HL-60 (cell line): ENCODE measurements at regions not wholly inside any gene's neighbourhood (a gene's known extent, or its start where the extent isn't known, plus 50 kb on each side); places are given as distances from the start of the nearest gene placed in this dataset.

Experiments used
- GABPA ChIP-seq: IDR thresholded peaks from 2 replicates; pipeline ENCODE4 v1.6.1; 2012; ENCODE audit warnings: low read depth
- POLR2AphosphoS5 ChIP-seq: IDR thresholded peaks from 2 replicates; pipeline ENCODE4 v1.6.1; 2012; ENCODE audit warnings: low read depth
- SPI1 ChIP-seq: IDR thresholded peaks from 2 replicates; pipeline ENCODE4 v1.6.1; 2012; ENCODE audit warnings: low read depth, mild to moderate bottlenecking, borderline replicate concordance
- TF ChIP-seq, protein P1 (sequence below): IDR thresholded peaks from one replicate; pipeline ENCODE4 v1.5.1; 2011; ENCODE audit warnings: low read length, control low read depth, inconsistent platforms; ENCODE audit not compliant: insufficient read depth

DNA sequence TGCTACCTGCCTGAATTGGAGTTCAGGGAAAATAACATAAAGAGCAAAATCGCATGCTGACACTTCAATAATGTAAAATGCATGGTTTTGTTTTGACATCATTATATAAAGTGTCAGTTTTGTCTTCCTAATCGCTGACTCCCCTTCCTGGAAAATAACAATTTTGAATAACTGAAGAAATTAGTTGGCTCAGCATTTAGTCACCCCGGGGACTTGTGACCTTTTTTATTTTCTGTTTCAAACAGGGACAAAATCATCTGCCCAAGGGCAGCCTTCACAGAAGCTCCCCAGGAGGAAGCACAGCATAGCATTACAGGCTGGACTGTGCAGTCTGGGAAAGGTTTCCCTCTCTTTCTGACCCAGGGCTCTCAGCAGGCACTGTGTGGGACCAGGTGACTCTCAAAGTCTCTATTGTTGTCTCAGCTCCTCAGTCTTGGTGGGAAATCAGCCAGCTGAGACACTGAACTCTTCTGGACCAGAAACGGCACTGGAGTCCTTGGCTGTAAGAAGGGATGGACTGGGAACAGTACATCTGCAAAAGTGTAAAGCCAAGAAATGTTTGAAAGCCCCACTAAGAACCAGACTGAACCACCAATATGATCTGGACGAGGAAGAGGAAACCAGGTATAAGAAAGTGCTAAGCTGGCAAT lies 671.3 kb upstream of the KLF4 start:
- TF ChIP-seq, protein P1, sequence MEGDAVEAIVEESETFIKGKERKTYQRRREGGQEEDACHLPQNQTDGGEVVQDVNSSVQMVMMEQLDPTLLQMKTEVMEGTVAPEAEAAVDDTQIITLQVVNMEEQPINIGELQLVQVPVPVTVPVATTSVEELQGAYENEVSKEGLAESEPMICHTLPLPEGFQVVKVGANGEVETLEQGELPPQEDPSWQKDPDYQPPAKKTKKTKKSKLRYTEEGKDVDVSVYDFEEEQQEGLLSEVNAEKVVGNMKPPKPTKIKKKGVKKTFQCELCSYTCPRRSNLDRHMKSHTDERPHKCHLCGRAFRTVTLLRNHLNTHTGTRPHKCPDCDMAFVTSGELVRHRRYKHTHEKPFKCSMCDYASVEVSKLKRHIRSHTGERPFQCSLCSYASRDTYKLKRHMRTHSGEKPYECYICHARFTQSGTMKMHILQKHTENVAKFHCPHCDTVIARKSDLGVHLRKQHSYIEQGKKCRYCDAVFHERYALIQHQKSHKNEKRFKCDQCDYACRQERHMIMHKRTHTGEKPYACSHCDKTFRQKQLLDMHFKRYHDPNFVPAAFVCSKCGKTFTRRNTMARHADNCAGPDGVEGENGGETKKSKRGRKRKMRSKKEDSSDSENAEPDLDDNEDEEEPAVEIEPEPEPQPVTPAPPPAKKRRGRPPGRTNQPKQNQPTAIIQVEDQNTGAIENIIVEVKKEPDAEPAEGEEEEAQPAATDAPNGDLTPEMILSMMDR, result no peak
- TF ChIP-seq GABPA, result no peak
- no peak for TF ChIP-seq POLR2AphosphoS5
- no peak for TF ChIP-seq SPI1
